ENCODE measurements at regions not wholly inside any gene's neighbourhood (a gene's known extent, or its start where the extent isn't known, plus 50 kb on each side); places are given as distances from the start of the nearest gene placed in this dataset.

DNA sequence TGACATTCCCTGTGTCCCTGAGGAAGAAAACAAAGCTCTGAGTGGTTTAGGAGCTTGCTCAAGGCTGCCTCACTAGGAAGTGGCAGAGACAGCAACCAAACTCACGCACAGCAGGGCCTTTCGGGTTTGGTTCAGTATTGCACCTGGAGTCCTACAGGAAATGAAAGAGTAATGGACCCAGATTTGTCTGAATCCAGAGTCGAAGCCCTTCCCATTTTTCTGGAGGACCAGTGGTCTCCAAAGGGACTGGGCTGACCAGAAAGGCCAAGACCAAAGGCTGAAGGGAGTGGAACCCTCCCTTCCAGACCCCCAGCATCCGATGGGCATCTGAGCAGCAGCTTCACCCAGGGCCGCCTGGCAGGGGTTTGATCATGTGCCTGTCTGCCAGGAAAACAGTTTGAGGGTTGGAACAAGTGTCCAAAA is 85.5 kb upstream of the RPL38 start:
- no peak for TF ChIP-seq TAF1 (IDR thresholded peaks at IDR 0.05; ENCODE audit: low read depth)
- no peak for TF ChIP-seq EP300 (conservative IDR thresholded peaks at IDR 0.05; ENCODE audit: poor library complexity, severe bottlenecking)
- TF ChIP-seq, protein P1, sequence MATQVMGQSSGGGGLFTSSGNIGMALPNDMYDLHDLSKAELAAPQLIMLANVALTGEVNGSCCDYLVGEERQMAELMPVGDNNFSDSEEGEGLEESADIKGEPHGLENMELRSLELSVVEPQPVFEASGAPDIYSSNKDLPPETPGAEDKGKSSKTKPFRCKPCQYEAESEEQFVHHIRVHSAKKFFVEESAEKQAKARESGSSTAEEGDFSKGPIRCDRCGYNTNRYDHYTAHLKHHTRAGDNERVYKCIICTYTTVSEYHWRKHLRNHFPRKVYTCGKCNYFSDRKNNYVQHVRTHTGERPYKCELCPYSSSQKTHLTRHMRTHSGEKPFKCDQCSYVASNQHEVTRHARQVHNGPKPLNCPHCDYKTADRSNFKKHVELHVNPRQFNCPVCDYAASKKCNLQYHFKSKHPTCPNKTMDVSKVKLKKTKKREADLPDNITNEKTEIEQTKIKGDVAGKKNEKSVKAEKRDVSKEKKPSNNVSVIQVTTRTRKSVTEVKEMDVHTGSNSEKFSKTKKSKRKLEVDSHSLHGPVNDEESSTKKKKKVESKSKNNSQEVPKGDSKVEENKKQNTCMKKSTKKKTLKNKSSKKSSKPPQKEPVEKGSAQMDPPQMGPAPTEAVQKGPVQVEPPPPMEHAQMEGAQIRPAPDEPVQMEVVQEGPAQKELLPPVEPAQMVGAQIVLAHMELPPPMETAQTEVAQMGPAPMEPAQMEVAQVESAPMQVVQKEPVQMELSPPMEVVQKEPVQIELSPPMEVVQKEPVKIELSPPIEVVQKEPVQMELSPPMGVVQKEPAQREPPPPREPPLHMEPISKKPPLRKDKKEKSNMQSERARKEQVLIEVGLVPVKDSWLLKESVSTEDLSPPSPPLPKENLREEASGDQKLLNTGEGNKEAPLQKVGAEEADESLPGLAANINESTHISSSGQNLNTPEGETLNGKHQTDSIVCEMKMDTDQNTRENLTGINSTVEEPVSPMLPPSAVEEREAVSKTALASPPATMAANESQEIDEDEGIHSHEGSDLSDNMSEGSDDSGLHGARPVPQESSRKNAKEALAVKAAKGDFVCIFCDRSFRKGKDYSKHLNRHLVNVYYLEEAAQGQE (IDR thresholded peaks at IDR 0.05; ENCODE audit: borderline replicate concordance): no peak
- TF ChIP-seq CTCF (IDR thresholded peaks at IDR 0.05; ENCODE audit: poor library complexity, severe bottlenecking): peak; percentile 59
- no peak for TF ChIP-seq MXI1 (conservative IDR thresholded peaks at IDR 0.05; ENCODE audit: poor library complexity, severe bottlenecking)
- TF ChIP-seq SMC3 (conservative IDR thresholded peaks at IDR 0.05; ENCODE audit: poor library complexity): no peak
- TF ChIP-seq RAD21 (conservative IDR thresholded peaks at IDR 0.05): peak; percentile 45
- no peak for TF ChIP-seq POLR2AphosphoS5 (IDR thresholded peaks at IDR 0.05)
- no peak for TF ChIP-seq EZH2 (IDR thresholded peaks at IDR 0.05; ENCODE audit: borderline replicate concordance, insufficient read depth, low read length, poor library complexity, severe bottlenecking)
- H3K4me2 ChIP-seq (ENCODE audit: low read length): no peak overlapping the region
- no peaks in the 10 kb centered on the region for H3K79me2 ChIP-seq (replicated peaks; ENCODE audit: insufficient read depth, low read length)
- H3K36me3 ChIP-seq (ENCODE audit: insufficient read depth, low read length): no peaks in the 10 kb centered on the region
- no peak overlapping the region for H2AFZ ChIP-seq (ENCODE audit: low read depth, low read length)
- H4K20me1 ChIP-seq (ENCODE audit: insufficient read depth): no peaks in the 10 kb centered on the region
- H3K9ac ChIP-seq (ENCODE audit: low read length): no peak overlapping the region
- H3K27ac ChIP-seq (ENCODE audit: low read length): no peak overlapping the region
- no peaks in the 10 kb centered on the region for H3K9me3 ChIP-seq (ENCODE audit: low read length)
- no peak overlapping the region for H3K4me3 ChIP-seq (ENCODE audit: low read length)
- no peaks in the 10 kb centered on the region for H3K9me2 ChIP-seq (ENCODE audit: insufficient read depth, low read length)
- H3K27me3 ChIP-seq (ENCODE audit: insufficient read depth, low read depth, low read length): no peaks in the 10 kb centered on the region
- H3F3A ChIP-seq (ENCODE audit: insufficient read depth, low read length, poor library complexity, severe bottlenecking): no peaks in the 10 kb centered on the region

DNA sequence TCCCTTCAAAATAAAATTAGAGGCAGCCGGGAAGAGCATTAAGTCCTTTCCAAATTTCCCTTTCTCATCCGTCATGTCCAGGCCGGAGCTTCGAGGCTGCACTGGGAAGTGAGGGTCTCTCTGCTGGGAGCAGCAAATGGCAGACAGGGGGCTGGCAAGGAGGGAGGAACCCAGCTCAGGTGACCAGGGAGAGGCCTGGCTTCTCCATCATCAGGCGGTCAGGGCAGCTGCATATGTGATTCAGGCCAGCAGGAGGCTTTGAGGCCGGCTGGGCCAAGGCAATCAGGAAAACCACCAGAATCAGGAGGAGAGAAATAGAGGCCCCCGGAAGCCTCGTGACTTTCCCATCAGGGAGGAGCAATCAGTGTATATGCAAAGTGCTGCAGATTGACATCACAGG is 85.0 kb upstream of the RPL38 start:
- no peaks in the 10 kb centered on the region for H3K36me3 ChIP-seq (ENCODE audit: insufficient read depth, low read length)
- TF ChIP-seq RAD21 (conservative IDR thresholded peaks at IDR 0.05) (no peak), CTCF (IDR thresholded peaks at IDR 0.05; ENCODE audit: poor library complexity, severe bottlenecking) (no peak)
- no peak overlapping the region for H3K27ac ChIP-seq (ENCODE audit: low read length)
- H3K9me2 ChIP-seq (ENCODE audit: insufficient read depth, low read length): no peaks in the 10 kb centered on the region
- no peak overlapping the region for H3K4me2 ChIP-seq (ENCODE audit: low read length)
- no peaks in the 10 kb centered on the region for H3K9me3 ChIP-seq (ENCODE audit: low read length)
- H3K79me2 ChIP-seq (replicated peaks; ENCODE audit: insufficient read depth, low read length): no peaks in the 10 kb centered on the region
- H2AFZ ChIP-seq (ENCODE audit: low read depth, low read length): no peak overlapping the region
- no peaks in the 10 kb centered on the region for H4K20me1 ChIP-seq (ENCODE audit: insufficient read depth)
- H3K4me3 ChIP-seq (ENCODE audit: low read length): no peak overlapping the region
- H3K9ac ChIP-seq (ENCODE audit: low read length): no peak overlapping the region
- no peaks in the 10 kb centered on the region for H3F3A ChIP-seq (ENCODE audit: insufficient read depth, low read length, poor library complexity, severe bottlenecking)
- H3K27me3 ChIP-seq (ENCODE audit: insufficient read depth, low read depth, low read length): no peaks in the 10 kb centered on the region

Data from neural cell (in vitro differentiated cells).